Heart right ventricle (tissue), 16 donors: ENCODE measurements at regions not wholly inside any gene's neighbourhood (a gene's known extent, or its start where the extent isn't known, plus 50 kb on each side); places are given as distances from the start of the nearest gene placed in this dataset.

Experiments
- ATAC-seq, 8 donors: fragments of 200-7000 bp; cut with Tn5 transposase; one replicate each; pipeline ENCODE4 v1.9.1; 2020; ENCODE audit warnings: mild to moderate bottlenecking in 8 of 8, moderate library complexity in 8 of 8, moderate number of reproducible peaks in 1 of 8
- DNase-seq, 2 donors: peaks; one replicate each; pipeline ENCODE4 v3.0.0-alpha.2; 2020
- H3K27ac ChIP-seq, 10 donors: fragments of 200-600 bp; sonication (generic) in 2 of 10; one replicate each; pipeline versions ENCODE4 v1.5.0 to v1.8.0; 2020 to 2022; ENCODE audit warnings: mild to moderate bottlenecking in 3 of 10
- H3K27me3 ChIP-seq, 7 donors: fragments of 200-600 bp; one replicate each; pipeline ENCODE4 v1.8.0; 2021 to 2022; ENCODE audit warnings: mild to moderate bottlenecking in 2 of 7
- H3K36me3 ChIP-seq, 9 donors: fragments of 200-600 bp; sonication (generic) in 1 of 9; one replicate each; pipeline versions ENCODE4 v1.5.0 to v1.8.0; 2020 to 2022; ENCODE audit warnings: mild to moderate bottlenecking in 2 of 9
- H3K4me1 ChIP-seq, 9 donors: fragments of 200-600 bp; sonication (generic) in 1 of 9; one replicate each; pipeline versions ENCODE4 v1.5.0 to v1.8.0; 2020 to 2022; ENCODE audit warnings: mild to moderate bottlenecking in 4 of 9
- H3K4me3 ChIP-seq, 10 donors: fragments of 200-600 bp; sonication (generic) in 2 of 10; one replicate each; pipeline versions ENCODE4 v1.5.0 to v1.8.0; 2020 to 2022; ENCODE audit warnings: mild to moderate bottlenecking in 7 of 10, moderate library complexity in 2 of 10
- H3K9me3 ChIP-seq, 11 donors: fragments of 200-600 bp in 10 of 11; sonication (generic) in 2 of 11; one replicate each; pipeline versions ENCODE4 v1.5.0 to v1.8.0; 2013 to 2022; ENCODE audit warnings: mild to moderate bottlenecking in 2 of 11, control low read depth in 1 of 11, moderate library complexity in 1 of 11
- CTCF ChIP-seq, 9 donors: fragments of 200-600 bp; sonication (generic) in 2 of 9; IDR thresholded peaks; one replicate each; pipeline versions ENCODE4 v1.5.0 to v1.8.0; 2021 to 2022; ENCODE audit warnings: antibody characterized with exemption in 9 of 9, mild to moderate bottlenecking in 5 of 9, moderate library complexity in 1 of 9
- whole genome bisulfite sequencing, 2 donors: extraction: QIAGEN DNeasy Blood & Tissue Kit; methylation state at CpG; one replicate each; pipeline ENCODE4 v1.1.7; 2013; ENCODE audit warnings: inconsistent platforms in 1 of 2; 5-methylcytosine and 5-hydroxymethylcytosine counted together
- intact Hi-C, 10 donors: fragments of 100-400 bp; cut with DNase I; formaldehyde crosslinking; loops; one replicate each; pipeline versions ENCODE4 v1.11.1 to v1.14.2; 2022
- donor health status: Arrhythmogenic right ventricular cardiomyopathy.
- donor health status: ischemic (EF 13 %, LVEDD 7.1; RV severe dilation, severe dysfunction).
- donor health status: healthy with polysubstance abuse.
- donor health status: DM: no; HTN: yes; CAD: no.
- donor health status: DM: no; HTN: no; CAD: no.
- donor health status: ischemic (EF 25% LVEDD 6.9; RV normal size, moderate dysfunction).
- donor health status: ischemic (EF 25% LVEDD 5.7; RV mildly dilated, moderate dysfunction).
- donor health status: healthy.
- donor health status: DM: yes; HTN: yes; CAD: no.
- donor health status: Ischemic cardiomyopathy.
- donor health status: ischemic (EF 35%, LVEDD 5.7; RV mildly dilated, moderate dysfunction).
- donor health status: nonischemic (EF 11% LVEDD 7.7; RV severe dilation, severe dysfunction).
- donor health status: DM: yes; HTN: yes; CAD: no.
- donor health status: PGD.
- donor health status: ischemic (EF 29% LVEDD 5.4; RV normal size, mild dysfunction).
- donor health status: nonischemic (EF 23%, LVEDD 6.1; RV moderate dilation, normal function).

GRCh38 chr5:173751266-173751600 is 134.8 kb upstream of the BOD1 start:
- intact Hi-C loops: loop anchor here in 4 of 10 donors (5.0 to 10.0 kb wide), 4 partner anchors 44 to 224 kb away; no protein-coding TSS in a partner anchor
- WGBS, 2 donors: 93% methylated on average over 5 of the region's 5 CpGs

GRCh38 chr5:173752653-173753052 is 135.5 kb upstream of the CPEB4 start:
- DNase-seq: no peak
- 61 to 71% methylated on average over 4 of the region's 4 CpGs for WGBS, 2 donors
- Histone ChIP-seq H3K36me3 (no peaks in the 10 kb centered on the region), H3K4me1 (peaks cover 0 to 19% (median 0%) of the 10 kb centered on the region in 9 donors), H3K9me3 (no peaks in the 10 kb centered on the region), H3K27me3 (no peaks in the 10 kb centered on the region), H3K4me3 (no peak overlapping the region), H3K27ac (peak overlapping the region in 5 of 10 donors; percentile 53 to 77 (median 59))
- TF ChIP-seq CTCF (IDR thresholded peaks at IDR 0.05): no peak
- ATAC-seq: peak in 3 of 8 donors; percentile 11 to 25 (median 21)
- intact Hi-C loops: loop anchor here in 4 of 10 donors (5.0 to 10.0 kb wide), 4 partner anchors 45 to 222 kb away; no protein-coding TSS in a partner anchor

More at GRCh38 chr5:173751266-173751600, 134.8 kb upstream of the BOD1 start:
- no peak for DNase-seq
- Histone ChIP-seq H3K4me1 (peaks cover 0 to 16% (median 0%) of the 10 kb centered on the region in 9 donors), H3K9me3 (no peaks in the 10 kb centered on the region), H3K27me3 (no peaks in the 10 kb centered on the region), H3K27ac (no peak overlapping the region), H3K4me3 (no peak overlapping the region), H3K36me3 (no peaks in the 10 kb centered on the region)
- TF ChIP-seq CTCF (IDR thresholded peaks at IDR 0.05): no peak
- ATAC-seq: no peak

GRCh38 chr5:173753307-173754168 is 134.6 kb upstream of the CPEB4 start:
- intact Hi-C loops: loop anchor here in 4 of 10 donors (5.0 to 10.0 kb wide), 4 partner anchors 46 to 221 kb away; no protein-coding TSS in a partner anchor
- WGBS, 2 donors: 63 to 65% methylated on average over 15 of the region's 15 CpGs
- H3K9me3 ChIP-seq: no peaks in the 10 kb centered on the region
- peak; percentile 58 to 60 for DNase-seq
- no peak overlapping the region for H3K4me3 ChIP-seq
- peak; percentile 80 to 93 (median 90) for ATAC-seq
- no peaks in the 10 kb centered on the region for H3K36me3 ChIP-seq
- H3K27me3 ChIP-seq: no peaks in the 10 kb centered on the region
- peak overlapping the region; percentile 35 to 77 (median 60) for H3K27ac ChIP-seq
- no peak for TF ChIP-seq CTCF (IDR thresholded peaks at IDR 0.05)
- peaks cover 0 to 28% (median 0%) of the 10 kb centered on the region in 9 donors for H3K4me1 ChIP-seq

GRCh38 chr5:173755319-173755718 is 132.8 kb upstream of the CPEB4 start:
- no peak overlapping the region for H3K4me3 ChIP-seq
- ATAC-seq (no peak), DNase-seq (no peak)
- TF ChIP-seq CTCF (IDR thresholded peaks at IDR 0.05): no peak
- H3K9me3 ChIP-seq: no peaks in the 10 kb centered on the region
- H3K4me1 ChIP-seq: peaks cover 0 to 32% (median 4%) of the 10 kb centered on the region in 9 donors
- intact Hi-C loops: loop anchor here in 4 of 10 donors (5.0 to 10.0 kb wide), 5 partner anchors 48 to 219 kb away; no protein-coding TSS in a partner anchor
- no peak overlapping the region for H3K27ac ChIP-seq
- no peaks in the 10 kb centered on the region for H3K36me3 ChIP-seq
- WGBS, 2 donors: 94 to 95% methylated on average over 3 of the region's 3 CpGs
- no peaks in the 10 kb centered on the region for H3K27me3 ChIP-seq
